Omental fat pad (tissue), 3 donors: ENCODE measurements at regions not wholly inside any gene's neighbourhood (a gene's known extent, or its start where the extent isn't known, plus 50 kb on each side); places are given as distances from the start of the nearest gene placed in this dataset.

Experiments used
- ATAC-seq: fragments of 150-250 bp; one replicate; pipeline ENCODE4 v1.9.1; 2016; ENCODE audit warnings: mild to moderate bottlenecking, moderate library complexity; ENCODE audit not compliant: low FRiP score
- DNase-seq: peaks from one replicate; pipeline ENCODE4 v3.0.0-alpha.2; 2019; ENCODE audit warnings: low spot score
- CTCF ChIP-seq, 3 donors: fragments of 450-650 bp; IDR thresholded peaks; one replicate each; pipeline ENCODE4 v1.5.1; 2016 to 2017; ENCODE audit warnings: antibody characterized with exemption in 3 of 3, mild to moderate bottlenecking in 3 of 3, moderate library complexity in 2 of 3

DNA sequence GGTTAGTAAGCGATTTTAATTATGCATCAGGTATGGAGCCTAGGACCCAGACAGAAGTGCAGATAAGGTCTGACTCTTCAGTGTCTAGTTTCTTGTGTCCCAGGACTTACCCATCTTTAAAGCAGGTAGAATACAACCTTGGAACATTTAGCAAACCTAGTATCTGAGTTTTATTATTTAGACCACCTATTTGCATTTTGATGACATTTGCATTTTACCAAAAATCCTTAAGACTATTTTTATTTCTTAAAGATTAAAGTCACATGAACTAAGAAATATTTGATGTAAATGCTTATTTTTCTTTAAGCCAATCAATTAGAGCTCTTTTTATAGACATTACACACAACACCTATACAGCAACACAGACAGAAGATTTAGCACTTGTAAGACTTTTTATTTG is 939.1 kb downstream of the OTOL1 start:
- no peak for TF ChIP-seq CTCF (IDR thresholded peaks at IDR 0.05)
- DNase-seq (no peak), ATAC-seq (no peak)

- ATAC-seq = no peak
- DNase-seq = no peak
- no peak for TF ChIP-seq CTCF (IDR thresholded peaks at IDR 0.05)
These were observed 940.2 kb downstream of the OTOL1 start for GRCh38 chr3:162436826-162437225.

DNA sequence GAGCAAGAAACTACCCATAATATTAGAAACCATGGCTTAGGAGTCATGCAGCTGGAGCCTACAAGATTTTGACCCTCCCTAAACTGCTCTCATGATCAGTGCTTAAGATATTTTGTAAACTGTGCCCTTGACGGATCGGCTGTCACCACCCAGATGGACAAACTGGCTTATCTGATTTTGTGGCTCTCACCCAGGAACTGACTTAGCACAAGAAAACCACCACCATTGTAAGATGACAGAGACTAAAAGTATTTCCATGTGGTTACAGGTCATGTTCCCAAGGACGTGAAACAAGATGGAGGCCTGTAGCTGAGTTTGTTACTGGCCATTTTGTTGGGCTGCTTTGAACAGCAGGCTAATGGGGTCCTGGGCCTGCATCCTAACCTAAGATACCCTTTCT is 940.9 kb downstream of the OTOL1 start:
- DNase-seq (no peak), ATAC-seq (no peak)
- TF ChIP-seq CTCF (IDR thresholded peaks at IDR 0.05) = no peak

DNA sequence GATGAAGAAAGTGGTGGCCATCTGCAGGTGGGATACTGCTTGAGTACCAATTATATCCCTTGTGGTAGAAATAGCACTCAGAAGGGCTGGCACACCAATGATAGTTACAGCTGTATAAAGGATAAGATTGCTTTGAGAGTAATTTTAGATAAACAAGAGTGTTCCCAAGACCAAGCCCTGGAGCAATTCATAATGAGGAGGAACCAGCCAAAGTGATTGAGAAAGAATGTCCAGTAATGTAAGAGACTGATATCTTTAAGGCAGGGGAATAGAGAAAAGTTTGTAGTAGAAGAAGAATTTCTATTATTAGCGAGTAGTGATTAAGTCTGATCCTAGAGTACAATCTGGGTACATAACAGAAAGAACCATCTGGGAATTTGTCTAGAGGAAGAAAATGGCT is 945.1 kb downstream of the OTOL1 start:
- ATAC-seq (no peak), DNase-seq (no peak)
- no peak for TF ChIP-seq CTCF (IDR thresholded peaks at IDR 0.05)

DNA sequence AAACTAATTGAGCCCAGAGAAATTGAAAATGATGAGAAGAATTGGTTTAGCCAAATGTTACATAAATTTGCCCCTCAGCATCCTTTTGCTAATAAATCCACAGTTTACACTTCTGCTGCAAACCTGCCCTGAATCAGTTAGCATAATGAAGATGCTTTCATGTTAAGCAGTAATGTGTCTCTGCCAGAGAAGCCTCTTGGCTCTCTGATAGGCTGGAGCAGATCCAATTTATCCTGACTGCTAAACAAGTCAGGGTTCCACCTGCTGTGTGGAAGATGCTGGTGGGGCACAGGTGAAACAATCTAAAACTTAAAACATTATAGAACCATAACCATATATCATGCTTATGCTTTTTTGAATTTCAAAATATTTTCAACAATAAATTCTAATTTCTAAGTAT is 946.8 kb downstream of the OTOL1 start:
- ATAC-seq = no peak
- no peak for DNase-seq
- no peak for TF ChIP-seq CTCF (IDR thresholded peaks at IDR 0.05)

DNA sequence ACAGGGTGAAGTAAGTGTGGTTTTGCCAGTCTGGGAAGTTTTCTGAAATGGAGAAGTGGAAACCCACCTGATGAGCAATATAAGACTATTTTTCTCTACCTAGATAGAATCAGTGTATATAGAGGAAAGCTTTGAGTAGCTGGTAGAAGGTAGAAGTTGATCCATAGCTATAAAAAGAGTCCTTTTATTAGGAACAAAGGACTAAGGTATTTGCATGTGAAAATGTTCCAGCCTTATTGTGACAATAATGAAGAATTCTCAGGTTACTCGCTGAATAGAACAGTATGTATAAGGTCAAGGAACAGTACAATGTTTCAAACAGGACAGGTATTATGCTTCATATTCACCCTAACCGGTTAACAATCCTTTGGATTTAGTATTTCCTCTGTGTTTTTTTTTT is 972.2 kb downstream of the OTOL1 start:
- TF ChIP-seq CTCF (IDR thresholded peaks at IDR 0.05) = no peak

GRCh38 chr3:162487138-162487537 is 990.5 kb downstream of the OTOL1 start:
- TF ChIP-seq CTCF (IDR thresholded peaks at IDR 0.05) = no peak
- ATAC-seq (no peak), DNase-seq (no peak)

More for the DNA sequence above, 972.2 kb downstream of the OTOL1 start:
- DNase-seq = no peak
- no peak for ATAC-seq
